B cell (primary cell): ENCODE measurements at regions not wholly inside any gene's neighbourhood (a gene's known extent, or its start where the extent isn't known, plus 50 kb on each side); places are given as distances from the start of the nearest gene placed in this dataset.

Experiments used
- ATAC-seq: fragments of 200-7000 bp; cut with Tn5 transposase; one replicate; pipeline ENCODE4 v1.10.0; 2021; ENCODE audit warnings: low read depth, mild to moderate bottlenecking, moderate number of reproducible peaks, moderate library complexity
- CTCF ChIA-PET: fragments of 350-600 bp; sonication (Branson Sonifier 250); formaldehyde crosslinking; loops from one replicate; lab custom pipeline; 2021; ENCODE audit warnings: antibody characterized with exemption, inconsistent platforms; lab: Charles Lee
- POLR2A ChIA-PET: fragments of 350-600 bp; sonication (Branson Sonifier 250); formaldehyde crosslinking; loops from one replicate; lab custom pipeline; 2021; ENCODE audit warnings: antibody characterized with exemption; lab: Charles Lee
- DNase-seq: peaks from one replicate; pipeline ENCODE4 v3.0.0; 2013
- H2AFZ ChIP-seq: 2 replicates; pipeline ENCODE4 v1.6.1; 2012; ENCODE audit warnings: mild to moderate bottlenecking, low read depth, low read length; ENCODE audit not compliant: insufficient read depth, poor library complexity, severe bottlenecking
- H3K27ac ChIP-seq, 2 donors: 1 replicate in 1 of 2; 2 replicates in 1 of 2; pipeline ENCODE4 v1.5.1; 2012 to 2013; ENCODE audit warnings: low read length in 2 of 2, mild to moderate bottlenecking in 2 of 2, moderate library complexity in 1 of 2
- H3K27me3 ChIP-seq, 4 experiments: fragments of 200-600 bp in 1 of 4; sonication (generic) in 1 of 4; replicated peaks in 1 of 4; 1 replicate in 2 of 4; 2 replicates in 2 of 4; pipeline versions ENCODE4 v1.6.1 to v1.7.0; 2013 to 2016; ENCODE audit warnings: low read length in 3 of 4, mild to moderate bottlenecking in 2 of 4, mixed read lengths in 1 of 4, moderate library complexity in 1 of 4; ENCODE audit not compliant: insufficient read depth in 4 of 4, control insufficient read depth in 3 of 4; ENCODE audit errors: control extremely low read depth in 1 of 4
- H3K36me3 ChIP-seq, 2 experiments: replicated peaks in 1 of 2; 1 replicate in 1 of 2; 2 replicates in 1 of 2; pipeline versions ENCODE4 v1.6.1 to v1.7.1; 2013; ENCODE audit warnings: low read length in 1 of 2; ENCODE audit not compliant: insufficient read depth in 2 of 2, control insufficient read depth in 1 of 2; ENCODE audit errors: control extremely low read depth in 1 of 2, extremely low read depth in 1 of 2
- H3K4me1 ChIP-seq, 2 donors: fragments of 200-600 bp in 1 of 2; sonication (generic) in 1 of 2; 1 replicate in 1 of 2; 2 replicates in 1 of 2; pipeline versions ENCODE4 v1.5.1 to v1.6.1; 2013 to 2017; ENCODE audit warnings: low read length in 2 of 2; ENCODE audit not compliant: control insufficient read depth in 2 of 2, insufficient read depth in 2 of 2
- H3K4me2 ChIP-seq: replicated peaks from 2 replicates; pipeline ENCODE3; 2012; ENCODE audit warnings: mild to moderate bottlenecking, low read depth, low read length; ENCODE audit not compliant: poor library complexity, severe bottlenecking
- H3K4me3 ChIP-seq, 5 experiments: fragments of 200-600 bp in 1 of 5; sonication (generic) in 1 of 5; 1 replicate in 3 of 5; 2 replicates in 2 of 5; pipeline versions ENCODE4 v1.5.1 to v1.7.0; 2011 to 2016; ENCODE audit warnings: low read length in 4 of 5, mild to moderate bottlenecking in 4 of 5, low read depth in 2 of 5, control low read depth in 1 of 5, moderate library complexity in 1 of 5; ENCODE audit not compliant: insufficient read depth in 1 of 5; ENCODE audit errors: control extremely low read depth in 1 of 5, extremely low read depth in 1 of 5
- H3K79me2 ChIP-seq: fragments of 200-600 bp; sonication (generic); one replicate; pipeline ENCODE4 v1.6.0; 2016; ENCODE audit warnings: low read length; ENCODE audit not compliant: control insufficient read depth, insufficient read depth
- H3K9ac ChIP-seq: fragments of 200-600 bp; sonication (generic); 2 replicates; pipeline ENCODE4 v1.6.1; 2017; ENCODE audit warnings: mild to moderate bottlenecking, low read length, moderate library complexity
- H3K9me3 ChIP-seq, 3 donors: one replicate each; pipeline versions ENCODE4 v1.6.1 to v1.7.1; 2013; ENCODE audit warnings: low read length in 2 of 3; ENCODE audit not compliant: control insufficient read depth in 2 of 3, insufficient read depth in 1 of 3; ENCODE audit errors: control extremely low read depth in 1 of 3
- H4K20me1 ChIP-seq: 2 replicates; pipeline ENCODE4 v1.6.0; 2012; ENCODE audit warnings: mild to moderate bottlenecking, low read length; ENCODE audit not compliant: insufficient read depth, control insufficient read depth, poor library complexity, severe bottlenecking
- H3K27ac Mint-ChIP-seq: one replicate; pipeline ENCODE4 v1.8.0; 2021; ENCODE audit warnings: mixed read lengths
- H3K27me3 Mint-ChIP-seq: one replicate; pipeline ENCODE4 v1.8.0; 2021; ENCODE audit warnings: mixed read lengths
- H3K4me1 Mint-ChIP-seq: one replicate; pipeline ENCODE4 v1.8.0; 2021; ENCODE audit warnings: mixed read lengths
- H3K4me3 Mint-ChIP-seq: one replicate; pipeline ENCODE4 v1.8.0; 2021; ENCODE audit warnings: mixed read lengths
- H3K9me3 Mint-ChIP-seq: one replicate; pipeline ENCODE4 v1.8.0; 2022; ENCODE audit warnings: mixed read lengths; ENCODE audit not compliant: insufficient read depth
- CTCF ChIP-seq: fragments of 200-600 bp; IDR thresholded peaks from one replicate; pipeline ENCODE4 v1.8.0; 2022; ENCODE audit warnings: antibody characterized with exemption, mild to moderate bottlenecking
- EZH2 ChIP-seq: IDR thresholded peaks from 2 replicates; pipeline ENCODE4 v1.6.1; 2012; ENCODE audit warnings: borderline replicate concordance, low read depth, mild to moderate bottlenecking, moderate library complexity, low read length; ENCODE audit not compliant: insufficient read depth, poor library complexity, severe bottlenecking
- WGBS: methylation state at CpG from one replicate; pipeline ENCODE4 v1.1.5; 2013; ENCODE audit warnings: missing lambda C conversion rate; ENCODE audit not compliant: insufficient coverage; 5-methylcytosine and 5-hydroxymethylcytosine counted together
- intact Hi-C: fragments of 100-400 bp; cut with micrococcal nuclease; formaldehyde crosslinking; loops from one replicate; pipeline ENCODE4 v1.10.0; 2022

- ChIA-PET CTCF (no interaction called here), POLR2A (no interaction called here)
- Mint-ChIP-seq H3K27ac (no peak overlapping the region), H3K27me3 (no peaks in the 10 kb centered on the region), H3K4me3 (no peak overlapping the region), H3K9me3 (no peaks in the 10 kb centered on the region), H3K4me1 (no peaks in the 10 kb centered on the region)
- DNase-seq, result no peak
- Histone ChIP-seq H4K20me1 (no peaks in the 10 kb centered on the region), H3K4me2 (no peak overlapping the region), H2AFZ (no peak overlapping the region), H3K79me2 (no peaks in the 10 kb centered on the region), H3K9me3 (no peaks in the 10 kb centered on the region), H3K27ac (no peak overlapping the region), H3K27me3 (no peaks in the 10 kb centered on the region), H3K9ac (no peak overlapping the region), H3K36me3 (no peaks in the 10 kb centered on the region), H3K4me3 (no peak overlapping the region), H3K4me1 (no peaks in the 10 kb centered on the region)
- WGBS, result 95% methylated on average over 16 of the region's 16 CpGs
- TF ChIP-seq EZH2 (no peak), CTCF (no peak)
- no peak for ATAC-seq
- intact Hi-C loops, result no loop called here
Measured at GRCh38 chr10:129402459-129402858, 64.6 kb upstream of the MGMT start.

- 91% methylated on average over 3 of the region's 13 CpGs for WGBS
- no peak overlapping the region for H3K27ac ChIP-seq
- no peaks in the 10 kb centered on the region for H3K9me3 ChIP-seq
- no peaks in the 10 kb centered on the region for H3K27me3 Mint-ChIP-seq
- no peaks in the 10 kb centered on the region for H3K9me3 Mint-ChIP-seq
- H3K36me3 ChIP-seq, result no peaks in the 10 kb centered on the region
- DNase-seq (no peak), ATAC-seq (no peak)
- H3K79me2 ChIP-seq, result no peaks in the 10 kb centered on the region
- H3K4me3 Mint-ChIP-seq, result no peak overlapping the region
- H3K27ac Mint-ChIP-seq, result no peak overlapping the region
- no peak for TF ChIP-seq CTCF
- no peak for TF ChIP-seq EZH2
- ChIA-PET CTCF (no interaction called here), POLR2A (no interaction called here)
- no peak overlapping the region for H3K4me2 ChIP-seq
- H3K27me3 ChIP-seq, result no peaks in the 10 kb centered on the region
- H3K4me1 Mint-ChIP-seq, result no peaks in the 10 kb centered on the region
- no peak overlapping the region for H3K4me3 ChIP-seq
- no peak overlapping the region for H3K9ac ChIP-seq
- intact Hi-C loops, result no loop called here
- no peak overlapping the region for H2AFZ ChIP-seq
- no peaks in the 10 kb centered on the region for H4K20me1 ChIP-seq
- no peaks in the 10 kb centered on the region for H3K4me1 ChIP-seq
Measured at GRCh38 chr10:129404091-129404490, 63.0 kb upstream of the MGMT start.
